Activated CD8-positive, alpha-beta T cell treated with anti-CD3 and anti-CD28 coated beads, Interleukin-2, amount 10 ng/mL, durations not matched to agents 7 days and 5 days (primary cell): ENCODE measurements at regions not wholly inside any gene's neighbourhood (a gene's known extent, or its start where the extent isn't known, plus 50 kb on each side); places are given as distances from the start of the nearest gene placed in this dataset.

Source experiments
- ATAC-seq: fragments of 150-1000 bp; cut with Tn5 transposase; one replicate; pipeline ENCODE4 v1.10.0; 2021; ENCODE audit warnings: moderate library complexity
- CTCF ChIA-PET: fragments of 350-600 bp; sonication (Branson Sonifier 250); formaldehyde crosslinking; loops from one replicate; lab custom pipeline; 2021; ENCODE audit warnings: antibody characterized with exemption; lab: Charles Lee
- POLR2A ChIA-PET: fragments of 350-600 bp; sonication (Branson Sonifier 250); formaldehyde crosslinking; loops from one replicate; lab custom pipeline; 2021; ENCODE audit warnings: antibody characterized with exemption; lab: Charles Lee
- DNase-seq: peaks from one replicate; pipeline ENCODE4 v3.0.0-alpha.2; 2020
- H3K27ac Mint-ChIP-seq: one replicate; pipeline ENCODE4 v1.8.0; 2021; ENCODE audit warnings: mild to moderate bottlenecking, mixed read lengths
- H3K27me3 Mint-ChIP-seq: one replicate; pipeline ENCODE4 v1.8.0; 2021; ENCODE audit warnings: low read depth, mixed read lengths
- H3K36me3 Mint-ChIP-seq: one replicate; pipeline ENCODE4 v1.8.0; 2021; ENCODE audit warnings: low read depth, mixed read lengths
- H3K4me1 Mint-ChIP-seq: one replicate; pipeline ENCODE4 v1.8.0; 2021; ENCODE audit warnings: low read depth, mixed read lengths
- H3K4me3 Mint-ChIP-seq: one replicate; pipeline ENCODE4 v1.8.0; 2021; ENCODE audit warnings: mild to moderate bottlenecking, mixed read lengths
- H3K9me3 Mint-ChIP-seq: one replicate; pipeline ENCODE4 v1.8.0; 2022; ENCODE audit warnings: mixed read lengths; ENCODE audit not compliant: insufficient read depth

GRCh38 chr1:4594286-4594991 lies 60.0 kb upstream of the AJAP1 start:
- Mint-ChIP-seq H3K4me1 (no peaks in the 10 kb centered on the region), H3K4me3 (no peak overlapping the region), H3K27me3 (no peaks in the 10 kb centered on the region), H3K9me3 (no peaks in the 10 kb centered on the region), H3K36me3 (no peaks in the 10 kb centered on the region), H3K27ac (no peak overlapping the region)
- DNase-seq: no peak
- ChIA-PET POLR2A (no interaction called here), CTCF (no interaction called here)
- no peak for ATAC-seq

GRCh38 chr1:4595341-4596225 lies 58.8 kb upstream of the AJAP1 start:
- Mint-ChIP-seq H3K4me1 (no peaks in the 10 kb centered on the region), H3K36me3 (no peaks in the 10 kb centered on the region), H3K9me3 (no peaks in the 10 kb centered on the region), H3K27ac (no peak overlapping the region), H3K27me3 (no peaks in the 10 kb centered on the region), H3K4me3 (no peak overlapping the region)
- ATAC-seq: no peak
- no peak for DNase-seq
- CTCF ChIA-PET: no interaction called here
- POLR2A ChIA-PET: no interaction called here

- no peak overlapping the region for H3K4me3 Mint-ChIP-seq
- DNase-seq: no peak
- no peaks in the 10 kb centered on the region for H3K27me3 Mint-ChIP-seq
- H3K36me3 Mint-ChIP-seq: no peaks in the 10 kb centered on the region
- H3K4me1 Mint-ChIP-seq: no peaks in the 10 kb centered on the region
- H3K9me3 Mint-ChIP-seq: no peaks in the 10 kb centered on the region
- CTCF ChIA-PET: interaction anchor here (1.2 kb wide), 1 partner anchor 11 kb away, joined by 3 read pairs; no protein-coding TSS in a partner anchor
- no peak for ATAC-seq
- H3K27ac Mint-ChIP-seq: no peak overlapping the region
- POLR2A ChIA-PET: no interaction called here
These were observed 57.9 kb upstream of the AJAP1 start for GRCh38 chr1:4596486-4596885.

- Mint-ChIP-seq H3K27me3 (no peaks in the 10 kb centered on the region), H3K27ac (no peak overlapping the region), H3K9me3 (no peaks in the 10 kb centered on the region), H3K4me3 (no peak overlapping the region), H3K36me3 (no peaks in the 10 kb centered on the region), H3K4me1 (no peaks in the 10 kb centered on the region)
- ATAC-seq (no peak), DNase-seq (no peak)
- POLR2A ChIA-PET: no interaction called here
- CTCF ChIA-PET: interaction anchor here (1.2 kb wide), 1 partner anchor 12 kb away, joined by 3 read pairs; no protein-coding TSS in a partner anchor
These were observed 57.4 kb upstream of the AJAP1 start for GRCh38 chr1:4597020-4597419.

- DNase-seq (no peak), ATAC-seq (no peak)
- Mint-ChIP-seq H3K36me3 (no peaks in the 10 kb centered on the region), H3K27me3 (no peaks in the 10 kb centered on the region), H3K4me1 (no peaks in the 10 kb centered on the region), H3K9me3 (no peaks in the 10 kb centered on the region), H3K4me3 (no peak overlapping the region), H3K27ac (no peak overlapping the region)
- ChIA-PET CTCF (no interaction called here), POLR2A (no interaction called here)
These were observed 55.8 kb upstream of the AJAP1 start for GRCh38 chr1:4598561-4598960.

- Mint-ChIP-seq H3K36me3 (no peaks in the 10 kb centered on the region), H3K27ac (no peak overlapping the region), H3K4me3 (no peak overlapping the region), H3K9me3 (no peaks in the 10 kb centered on the region), H3K4me1 (no peaks in the 10 kb centered on the region), H3K27me3 (no peaks in the 10 kb centered on the region)
- ChIA-PET CTCF (no interaction called here), POLR2A (no interaction called here)
- ATAC-seq (no peak), DNase-seq (no peak)
These were observed 54.9 kb upstream of the AJAP1 start for GRCh38 chr1:4599521-4599920.

GRCh38 chr1:4599951-4600481 lies 54.4 kb upstream of the AJAP1 start:
- ATAC-seq (no peak), DNase-seq (no peak)
- Mint-ChIP-seq H3K27me3 (no peaks in the 10 kb centered on the region), H3K4me3 (no peak overlapping the region), H3K27ac (no peak overlapping the region), H3K4me1 (no peaks in the 10 kb centered on the region), H3K9me3 (no peaks in the 10 kb centered on the region), H3K36me3 (no peaks in the 10 kb centered on the region)
- ChIA-PET POLR2A (no interaction called here), CTCF (no interaction called here)

- H3K27ac Mint-ChIP-seq: no peak overlapping the region
These were observed 53.6 kb upstream of the AJAP1 start for GRCh38 chr1:4600615-4601460.

GRCh38 chr1:4601941-4602340 lies 52.5 kb upstream of the AJAP1 start:
- peaks cover 6% of the 10 kb centered on the region for H3K27me3 Mint-ChIP-seq
- DNase-seq (no peak), ATAC-seq (no peak)
- no peaks in the 10 kb centered on the region for H3K36me3 Mint-ChIP-seq
- POLR2A ChIA-PET: no interaction called here
- CTCF ChIA-PET: no interaction called here
- H3K9me3 Mint-ChIP-seq: no peaks in the 10 kb centered on the region
- H3K27ac Mint-ChIP-seq: no peak overlapping the region
- no peaks in the 10 kb centered on the region for H3K4me1 Mint-ChIP-seq
- no peak overlapping the region for H3K4me3 Mint-ChIP-seq

More at GRCh38 chr1:4600615-4601460, 53.6 kb upstream of the AJAP1 start:
- POLR2A ChIA-PET: no interaction called here
- no peak for DNase-seq
- CTCF ChIA-PET: no interaction called here
- Mint-ChIP-seq H3K4me3 (no peak overlapping the region), H3K36me3 (no peaks in the 10 kb centered on the region), H3K9me3 (no peaks in the 10 kb centered on the region), H3K4me1 (no peaks in the 10 kb centered on the region), H3K27me3 (peaks cover 5% of the 10 kb centered on the region)
- ATAC-seq: no peak

- Mint-ChIP-seq H3K36me3 (no peaks in the 10 kb centered on the region), H3K4me1 (no peaks in the 10 kb centered on the region), H3K27ac (no peak overlapping the region), H3K9me3 (no peaks in the 10 kb centered on the region), H3K4me3 (no peak overlapping the region), H3K27me3 (peaks cover 6% of the 10 kb centered on the region)
- ATAC-seq: no peak
- ChIA-PET CTCF (no interaction called here), POLR2A (no interaction called here)
- DNase-seq: no peak
These were observed 51.7 kb upstream of the AJAP1 start for GRCh38 chr1:4602462-4603294.
